DOHH2 (cell line): ENCODE measurements at regions not wholly inside any gene's neighbourhood (a gene's known extent, or its start where the extent isn't known, plus 50 kb on each side); places are given as distances from the start of the nearest gene placed in this dataset.

Experiments used
- H3F3A ChIP-seq: fragments of 200-600 bp; sonication (generic), shearing (Covaris generic); 2 replicates; pipeline ENCODE4 v1.6.0; 2016; ENCODE audit warnings: antibody characterized with exemption, mild to moderate bottlenecking; ENCODE audit not compliant: control insufficient read depth, insufficient read depth
- H3K27ac ChIP-seq: fragments of 200-600 bp; sonication (generic); 2 replicates; pipeline ENCODE4 v1.5.1; 2014; ENCODE audit warnings: low read depth, mild to moderate bottlenecking, low read length, moderate library complexity
- H3K27me3 ChIP-seq: fragments of 200-600 bp; sonication (generic); 2 replicates; pipeline ENCODE4 v1.6.1; 2014; ENCODE audit warnings: mild to moderate bottlenecking, low read length, mixed read lengths; ENCODE audit not compliant: control insufficient read depth
- H3K36me3 ChIP-seq: fragments of 200-600 bp; sonication (generic); 2 replicates; pipeline ENCODE4 v1.6.1; 2014; ENCODE audit warnings: mild to moderate bottlenecking, low read length, moderate library complexity, mixed read lengths; ENCODE audit not compliant: control insufficient read depth
- H3K4me1 ChIP-seq: fragments of 200-600 bp; sonication (generic); 2 replicates; pipeline ENCODE4 v1.6.1; 2014; ENCODE audit warnings: mild to moderate bottlenecking, low read length, mixed read lengths; ENCODE audit not compliant: control insufficient read depth
- H3K4me2 ChIP-seq: fragments of 200-600 bp; sonication (generic); 2 replicates; pipeline ENCODE4 v1.6.0; 2014; ENCODE audit warnings: mild to moderate bottlenecking, low read length, moderate library complexity
- H3K4me3 ChIP-seq: fragments of 200-600 bp; sonication (generic); 2 replicates; pipeline ENCODE4 v1.5.1; 2014; ENCODE audit warnings: mild to moderate bottlenecking, low read length, mixed read lengths
- H3K79me2 ChIP-seq: fragments of 200-600 bp; sonication (generic); 2 replicates; pipeline ENCODE4 v1.6.1; 2014; ENCODE audit warnings: mild to moderate bottlenecking, low read length, mixed read lengths; ENCODE audit not compliant: control insufficient read depth
- H3K9me2 ChIP-seq: fragments of 200-600 bp; sonication (generic); replicated peaks from 2 replicates; pipeline ENCODE4 v1.6.1; 2014; ENCODE audit warnings: mild to moderate bottlenecking, low read length, mixed read lengths; ENCODE audit not compliant: control insufficient read depth
- H3K9me3 ChIP-seq: fragments of 200-600 bp; sonication (generic); 2 replicates; pipeline ENCODE4 v1.6.1; 2014; ENCODE audit warnings: antibody characterized with exemption, low read length, mixed read lengths; ENCODE audit not compliant: control insufficient read depth, insufficient read depth
- H4K20me1 ChIP-seq: fragments of 200-600 bp; sonication (generic); 2 replicates; pipeline ENCODE4 v1.6.0; 2014; ENCODE audit warnings: low read depth, mild to moderate bottlenecking, antibody characterized with exemption, low read length, moderate library complexity; ENCODE audit not compliant: control insufficient read depth, insufficient read depth
- EZH2phosphoT487 ChIP-seq: fragments of 200-600 bp; sonication (generic); IDR thresholded peaks from 2 replicates; pipeline ENCODE4 v1.6.1; 2017; ENCODE audit warnings: borderline replicate concordance, mild to moderate bottlenecking, antibody characterized with exemption, low read length, moderate library complexity, mixed read lengths
- TF ChIP-seq, protein P1 (sequence below): fragments of 200-600 bp; sonication (generic); IDR thresholded peaks from one replicate; pipeline ENCODE4 v1.5.1; 2014; ENCODE audit warnings: antibody characterized with exemption, mild to moderate bottlenecking, low read depth, low read length; ENCODE audit not compliant: poor library complexity, severe bottlenecking

GRCh38 chr9:115599898-115600297 is 481.9 kb upstream of the TNC start:
- Histone ChIP-seq H3K27ac (no peak overlapping the region), H3K9me2 (no peaks in the 10 kb centered on the region), H3K27me3 (peaks cover 18% of the 10 kb centered on the region), H3K9me3 (no peaks in the 10 kb centered on the region), H4K20me1 (no peaks in the 10 kb centered on the region), H3K4me3 (no peak overlapping the region), H3F3A (no peaks in the 10 kb centered on the region), H3K4me2 (no peak overlapping the region), H3K4me1 (no peaks in the 10 kb centered on the region), H3K36me3 (no peaks in the 10 kb centered on the region), H3K79me2 (no peaks in the 10 kb centered on the region)
- TF ChIP-seq EZH2phosphoT487 = no peak
- TF ChIP-seq, protein P1, sequence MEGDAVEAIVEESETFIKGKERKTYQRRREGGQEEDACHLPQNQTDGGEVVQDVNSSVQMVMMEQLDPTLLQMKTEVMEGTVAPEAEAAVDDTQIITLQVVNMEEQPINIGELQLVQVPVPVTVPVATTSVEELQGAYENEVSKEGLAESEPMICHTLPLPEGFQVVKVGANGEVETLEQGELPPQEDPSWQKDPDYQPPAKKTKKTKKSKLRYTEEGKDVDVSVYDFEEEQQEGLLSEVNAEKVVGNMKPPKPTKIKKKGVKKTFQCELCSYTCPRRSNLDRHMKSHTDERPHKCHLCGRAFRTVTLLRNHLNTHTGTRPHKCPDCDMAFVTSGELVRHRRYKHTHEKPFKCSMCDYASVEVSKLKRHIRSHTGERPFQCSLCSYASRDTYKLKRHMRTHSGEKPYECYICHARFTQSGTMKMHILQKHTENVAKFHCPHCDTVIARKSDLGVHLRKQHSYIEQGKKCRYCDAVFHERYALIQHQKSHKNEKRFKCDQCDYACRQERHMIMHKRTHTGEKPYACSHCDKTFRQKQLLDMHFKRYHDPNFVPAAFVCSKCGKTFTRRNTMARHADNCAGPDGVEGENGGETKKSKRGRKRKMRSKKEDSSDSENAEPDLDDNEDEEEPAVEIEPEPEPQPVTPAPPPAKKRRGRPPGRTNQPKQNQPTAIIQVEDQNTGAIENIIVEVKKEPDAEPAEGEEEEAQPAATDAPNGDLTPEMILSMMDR = no peak

GRCh38 chr9:115601434-115601833 is 483.5 kb upstream of the TNC start:
- Histone ChIP-seq H3K36me3 (no peaks in the 10 kb centered on the region), H3K4me1 (no peaks in the 10 kb centered on the region), H3F3A (no peaks in the 10 kb centered on the region), H3K4me3 (no peak overlapping the region), H3K79me2 (no peaks in the 10 kb centered on the region), H4K20me1 (no peaks in the 10 kb centered on the region), H3K27me3 (peaks cover 8% of the 10 kb centered on the region), H3K9me2 (no peaks in the 10 kb centered on the region), H3K4me2 (no peak overlapping the region), H3K27ac (no peak overlapping the region), H3K9me3 (no peaks in the 10 kb centered on the region)
- TF ChIP-seq, protein P1 = no peak
- no peak for TF ChIP-seq EZH2phosphoT487

GRCh38 chr9:115604831-115605483 is 487.0 kb upstream of the TNC start:
- Histone ChIP-seq H3K9me2 (no peaks in the 10 kb centered on the region), H3K27me3 (no peaks in the 10 kb centered on the region), H3K9me3 (no peaks in the 10 kb centered on the region), H3K4me2 (no peak overlapping the region), H4K20me1 (no peaks in the 10 kb centered on the region), H3K79me2 (no peaks in the 10 kb centered on the region), H3K4me3 (no peak overlapping the region), H3F3A (no peaks in the 10 kb centered on the region), H3K4me1 (no peaks in the 10 kb centered on the region), H3K36me3 (no peaks in the 10 kb centered on the region), H3K27ac (no peak overlapping the region)
- TF ChIP-seq EZH2phosphoT487 = no peak
- TF ChIP-seq, protein P1 = no peak
